T47D (cell line): ENCODE measurements at regions not wholly inside any gene's neighbourhood (a gene's known extent, or its start where the extent isn't known, plus 50 kb on each side); places are given as distances from the start of the nearest gene placed in this dataset.
A peak's percentile ranks its signal among the peaks of the same experiment; 100 is the strongest.

Source experiments
- DNase-seq, 2 experiments: peaks; one replicate each; pipeline versions ENCODE4 v3.0.0 to v3.0.0-alpha.2; 2011 to 2012; ENCODE audit warnings: low read depth in 1 of 2, low spot score in 1 of 2
- JUND ChIP-seq: IDR thresholded peaks from 2 replicates; pipeline ENCODE4 v1.6.1; 2012; ENCODE audit warnings: low read depth
- in situ Hi-C: cut with HindIII; loops from 2 replicates; pipeline ENCODE4 v1.10.0; 2016; ENCODE audit warnings: low sequenced_read_pairs, low pct_unique_long_range_greater_than_20kb

GRCh38 chr1:36663772-36664430 lies 181.2 kb upstream of the CSF3R start:
- TF ChIP-seq JUND, result no peak
- in situ Hi-C loops, result no loop called here
- no peak for DNase-seq

- in situ Hi-C loops, result no loop called here
- DNase-seq, result no peak
- TF ChIP-seq JUND, result no peak
These were observed 176.1 kb upstream of the CSF3R start for GRCh38 chr1:36658838-36659237.

- in situ Hi-C loops, result no loop called here
- DNase-seq, result no peak
- TF ChIP-seq JUND, result no peak
These were observed 175.1 kb upstream of the CSF3R start for GRCh38 chr1:36657826-36658225.

GRCh38 chr1:36656838-36657237 lies 174.1 kb upstream of the CSF3R start:
- no peak for TF ChIP-seq JUND
- DNase-seq, result no peak
- in situ Hi-C loops, result no loop called here

- DNase-seq, result no peak
- in situ Hi-C loops, result no loop called here
- TF ChIP-seq JUND, result no peak
These were observed 173.6 kb upstream of the CSF3R start for GRCh38 chr1:36656271-36656670.

- in situ Hi-C loops, result no loop called here
- TF ChIP-seq JUND, result no peak
- DNase-seq, result no peak
These were observed 171.9 kb upstream of the CSF3R start for GRCh38 chr1:36654586-36654985.

- in situ Hi-C loops, result no loop called here
- peak in 1 of 2 experiments; percentile 46 for DNase-seq
- TF ChIP-seq JUND, result no peak
These were observed 171.1 kb upstream of the CSF3R start for GRCh38 chr1:36653850-36654249.

- in situ Hi-C loops, result no loop called here
- DNase-seq, result no peak
- TF ChIP-seq JUND, result no peak
These were observed 169.9 kb upstream of the CSF3R start for GRCh38 chr1:36652586-36652985.

GRCh38 chr1:36652011-36652410 lies 169.3 kb upstream of the CSF3R start:
- in situ Hi-C loops, result no loop called here

GRCh38 chr1:36651176-36651910 lies 168.6 kb upstream of the CSF3R start:
- no peak for TF ChIP-seq JUND
- no peak for DNase-seq
- in situ Hi-C loops, result no loop called here

More at GRCh38 chr1:36652011-36652410, 169.3 kb upstream of the CSF3R start:
- DNase-seq, result no peak
- no peak for TF ChIP-seq JUND

- no peak for TF ChIP-seq JUND
- in situ Hi-C loops, result no loop called here
- peak; percentile 24 to 69 for DNase-seq
These were observed 167.7 kb upstream of the CSF3R start for GRCh38 chr1:36650200-36651065.

GRCh38 chr1:36645867-36646266 lies 163.2 kb upstream of the CSF3R start:
- no peak for TF ChIP-seq JUND

GRCh38 chr1:36644556-36644955 lies 161.8 kb upstream of the CSF3R start:
- in situ Hi-C loops, result no loop called here
- no peak for DNase-seq
- TF ChIP-seq JUND, result no peak

More at GRCh38 chr1:36645867-36646266, 163.2 kb upstream of the CSF3R start:
- in situ Hi-C loops, result no loop called here
- no peak for DNase-seq
